Type B pancreatic cell (in vitro differentiated cells): ENCODE measurements at regions not wholly inside any gene's neighbourhood (a gene's known extent, or its start where the extent isn't known, plus 50 kb on each side); places are given as distances from the start of the nearest gene placed in this dataset.

ENCODE experiments used
- DNase-seq: peaks from one replicate; pipeline ENCODE4 v3.0.0; 2021; ENCODE audit warnings: mixed read lengths; ENCODE audit not compliant: unreplicated experiment; ENCODE audit errors: extremely low spot score
- H3K27ac Mint-ChIP-seq: 2 replicates; pipeline ENCODE4 v1.8.0; 2021; ENCODE audit warnings: mild to moderate bottlenecking, mixed read lengths
- H3K27me3 Mint-ChIP-seq: 2 replicates; pipeline ENCODE4 v1.8.0; 2021; ENCODE audit warnings: mixed read lengths
- H3K36me3 Mint-ChIP-seq: 2 replicates; pipeline ENCODE4 v1.8.0; 2021; ENCODE audit warnings: mixed read lengths
- H3K4me1 Mint-ChIP-seq: one replicate; pipeline ENCODE4 v1.8.0; 2021; ENCODE audit warnings: mixed read lengths; ENCODE audit not compliant: unreplicated experiment
- H3K4me3 Mint-ChIP-seq: 2 replicates; pipeline ENCODE4 v1.8.0; 2021; ENCODE audit warnings: mild to moderate bottlenecking, mixed read lengths
- H3K9me3 Mint-ChIP-seq: 2 replicates; pipeline ENCODE4 v1.8.0; 2021; ENCODE audit warnings: mixed read lengths
- CTCF ChIP-seq: fragments of 200-600 bp; sonication (generic); conservative IDR thresholded peaks from 2 replicates; pipeline ENCODE4 v1.5.0; 2021; ENCODE audit warnings: antibody characterized with exemption, mild to moderate bottlenecking

- H3K36me3 Mint-ChIP-seq: no peaks in the 10 kb centered on the region
- TF ChIP-seq CTCF: no peak
- H3K9me3 Mint-ChIP-seq: no peaks in the 10 kb centered on the region
- H3K4me1 Mint-ChIP-seq: no peaks in the 10 kb centered on the region
- no peaks in the 10 kb centered on the region for H3K27me3 Mint-ChIP-seq
- DNase-seq: no peak
- H3K27ac Mint-ChIP-seq: no peak overlapping the region
- H3K4me3 Mint-ChIP-seq: no peak overlapping the region
Measured at GRCh38 chr3:180789774-180790173, 110.5 kb upstream of the CCDC39 start.

- Mint-ChIP-seq H3K36me3 (no peaks in the 10 kb centered on the region), H3K4me3 (no peak overlapping the region), H3K4me1 (no peaks in the 10 kb centered on the region), H3K27me3 (no peaks in the 10 kb centered on the region), H3K9me3 (no peaks in the 10 kb centered on the region), H3K27ac (peak overlapping the region; percentile 17)
- no peak for DNase-seq
- TF ChIP-seq CTCF: no peak
Measured at GRCh38 chr3:180798197-180798596, 114.3 kb upstream of the FXR1 start.

- H3K4me1 Mint-ChIP-seq: no peaks in the 10 kb centered on the region
- no peaks in the 10 kb centered on the region for H3K9me3 Mint-ChIP-seq
- H3K36me3 Mint-ChIP-seq: no peaks in the 10 kb centered on the region
- no peak overlapping the region for H3K4me3 Mint-ChIP-seq
- H3K27ac Mint-ChIP-seq: no peak overlapping the region
- TF ChIP-seq CTCF: peak; percentile 80
- no peak for DNase-seq
- no peaks in the 10 kb centered on the region for H3K27me3 Mint-ChIP-seq
Measured at GRCh38 chr3:180802837-180803236, 109.6 kb upstream of the FXR1 start.

DNA sequence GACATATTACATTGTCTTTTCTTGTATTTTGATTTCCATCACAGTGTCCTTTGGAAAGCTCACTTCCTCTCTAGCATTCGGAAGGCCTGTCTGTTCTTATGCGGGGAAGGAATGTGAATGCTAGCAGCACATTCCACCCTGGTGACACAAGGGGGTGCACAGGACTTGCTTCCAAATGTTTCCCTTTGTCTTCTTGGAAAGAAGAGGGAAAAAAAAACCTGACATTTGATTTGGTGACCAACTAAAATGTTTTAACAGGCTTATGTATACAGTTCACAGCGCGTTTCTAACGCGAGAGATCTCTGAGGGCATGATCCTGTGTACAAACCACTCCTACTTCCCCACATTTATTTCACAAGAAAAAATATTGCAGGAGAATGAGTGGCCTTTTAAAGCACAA lies 107.6 kb upstream of the FXR1 start:
- H3K4me3 Mint-ChIP-seq: no peak overlapping the region
- no peak overlapping the region for H3K27ac Mint-ChIP-seq
- no peaks in the 10 kb centered on the region for H3K36me3 Mint-ChIP-seq

DNA sequence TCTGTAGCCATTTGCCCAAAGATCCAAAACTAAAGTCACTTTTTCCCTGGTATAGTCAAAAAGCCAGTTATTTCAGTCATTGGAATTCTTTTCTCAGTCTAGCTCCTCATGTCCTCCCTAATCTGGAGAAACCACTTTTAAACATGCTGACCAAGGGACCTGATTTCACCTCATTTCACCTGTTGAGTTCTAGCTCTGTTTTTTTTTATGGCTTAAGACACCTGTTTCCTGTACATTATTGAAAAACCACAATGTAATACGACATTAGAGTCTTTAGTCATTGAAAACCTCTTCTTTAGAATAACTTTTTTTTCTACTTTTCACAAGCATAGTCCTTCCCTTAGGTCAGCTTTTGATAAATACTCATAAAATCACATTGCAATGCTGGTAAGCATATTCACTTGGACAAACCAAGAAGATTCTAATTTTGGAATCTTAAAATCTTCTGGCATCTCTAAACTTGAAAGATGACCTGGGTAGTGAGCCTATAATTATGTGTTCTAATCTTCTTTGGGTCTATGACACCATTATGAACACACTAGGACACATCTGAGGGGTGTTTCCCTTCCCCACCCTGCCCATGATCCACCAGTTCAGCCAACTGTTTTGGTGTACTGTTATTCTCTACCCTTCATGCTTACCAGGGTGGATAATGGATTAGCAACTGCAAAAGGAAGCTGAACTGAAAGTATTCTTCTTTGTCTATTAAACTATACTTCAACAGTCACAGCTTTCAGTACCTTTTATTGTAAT lies 103.5 kb upstream of the FXR1 start:
- H3K4me3 Mint-ChIP-seq: no peak overlapping the region
- no peaks in the 10 kb centered on the region for H3K27me3 Mint-ChIP-seq
- H3K27ac Mint-ChIP-seq: no peak overlapping the region
- TF ChIP-seq CTCF: no peak
- H3K4me1 Mint-ChIP-seq: no peaks in the 10 kb centered on the region
- no peak for DNase-seq
- H3K36me3 Mint-ChIP-seq: no peaks in the 10 kb centered on the region
- no peaks in the 10 kb centered on the region for H3K9me3 Mint-ChIP-seq

More for the DNA sequence above, 107.6 kb upstream of the FXR1 start:
- DNase-seq: no peak
- no peaks in the 10 kb centered on the region for H3K9me3 Mint-ChIP-seq
- no peaks in the 10 kb centered on the region for H3K4me1 Mint-ChIP-seq
- no peaks in the 10 kb centered on the region for H3K27me3 Mint-ChIP-seq
- TF ChIP-seq CTCF: peak; percentile 70
